ENCODE measurements at regions not wholly inside any gene's neighbourhood (a gene's known extent, or its start where the extent isn't known, plus 50 kb on each side); places are given as distances from the start of the nearest gene placed in this dataset.

GRCh38 chr10:85318809-85319807, 990.7 kb downstream of the CCSER2 start:
- TF ChIP-seq FOXA1 (IDR thresholded peaks at IDR 0.05): no peak
- TF ChIP-seq, protein P1, sequence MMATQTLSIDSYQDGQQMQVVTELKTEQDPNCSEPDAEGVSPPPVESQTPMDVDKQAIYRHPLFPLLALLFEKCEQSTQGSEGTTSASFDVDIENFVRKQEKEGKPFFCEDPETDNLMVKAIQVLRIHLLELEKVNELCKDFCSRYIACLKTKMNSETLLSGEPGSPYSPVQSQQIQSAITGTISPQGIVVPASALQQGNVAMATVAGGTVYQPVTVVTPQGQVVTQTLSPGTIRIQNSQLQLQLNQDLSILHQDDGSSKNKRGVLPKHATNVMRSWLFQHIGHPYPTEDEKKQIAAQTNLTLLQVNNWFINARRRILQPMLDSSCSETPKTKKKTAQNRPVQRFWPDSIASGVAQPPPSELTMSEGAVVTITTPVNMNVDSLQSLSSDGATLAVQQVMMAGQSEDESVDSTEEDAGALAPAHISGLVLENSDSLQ (IDR thresholded peaks at IDR 0.05): no peak
- no peak for TF ChIP-seq TARDBP (IDR thresholded peaks at IDR 0.05)
- no peak for TF ChIP-seq HDGF (IDR thresholded peaks at IDR 0.05; ENCODE audit: borderline replicate concordance)
- no peak for TF ChIP-seq FOXK2 (IDR thresholded peaks at IDR 0.05)
- no peak for TF ChIP-seq CTBP1 (IDR thresholded peaks at IDR 0.05; ENCODE audit: borderline replicate concordance)
- no peak for TF ChIP-seq SP1 (IDR thresholded peaks at IDR 0.05)
- no peak for TF ChIP-seq FOXM1 (IDR thresholded peaks at IDR 0.05; ENCODE audit: borderline replicate concordance)
- no peak for TF ChIP-seq ELF4 (IDR thresholded peaks at IDR 0.05)
- no peak for TF ChIP-seq ARNT (IDR thresholded peaks at IDR 0.05)
- TF ChIP-seq SUZ12 (IDR thresholded peaks at IDR 0.05): no peak
- no peak for TF ChIP-seq BHLHE40 (IDR thresholded peaks at IDR 0.05; ENCODE audit: borderline replicate concordance)

Measured in HEK293T (cell line).